ENCODE measurements at regions not wholly inside any gene's neighbourhood (a gene's known extent, or its start where the extent isn't known, plus 50 kb on each side); places are given as distances from the start of the nearest gene placed in this dataset.
A peak's percentile ranks its signal among the peaks of the same experiment; 100 is the strongest.

- DNase-seq, result no peak
Measured at GRCh38 chr3:152156880-152157279, 111.8 kb upstream of the MBNL1 start.

- DNase-seq, result no peak
Measured at GRCh38 chr3:152157337-152157736, 111.4 kb upstream of the MBNL1 start.

GRCh38 chr3:152159328-152159727 lies 109.4 kb upstream of the MBNL1 start:
- no peak for DNase-seq

- DNase-seq, result no peak
Measured at GRCh38 chr3:152160350-152161011, 108.2 kb upstream of the MBNL1 start.

- no peak for DNase-seq
Measured at GRCh38 chr3:152172460-152172859, 96.3 kb upstream of the MBNL1 start.

- DNase-seq, result no peak
Measured at GRCh38 chr3:152173627-152174026, 95.1 kb upstream of the MBNL1 start.

GRCh38 chr3:152174876-152175527 lies 93.7 kb upstream of the MBNL1 start:
- no peak for DNase-seq

- no peak for DNase-seq
Measured at GRCh38 chr3:152175528-152175889, 93.2 kb upstream of the MBNL1 start.

- DNase-seq, result no peak
Measured at GRCh38 chr3:152176241-152176640, 92.5 kb upstream of the MBNL1 start.

GRCh38 chr3:152176998-152177397 lies 91.7 kb upstream of the MBNL1 start:
- no peak for DNase-seq

GRCh38 chr3:152177757-152178156 lies 91.0 kb upstream of the MBNL1 start:
- no peak for DNase-seq

- DNase-seq, result peak; percentile 78
Measured at GRCh38 chr3:152183473-152183872, 85.3 kb upstream of the MBNL1 start.

- DNase-seq, result no peak
Measured at GRCh38 chr3:152184971-152185686, 83.6 kb upstream of the MBNL1 start.

GRCh38 chr3:152185891-152186630 lies 82.7 kb upstream of the MBNL1 start:
- DNase-seq, result no peak

- DNase-seq, result no peak
Measured at GRCh38 chr3:152190636-152191183, 78.0 kb upstream of the MBNL1 start.

- no peak for DNase-seq
Measured at GRCh38 chr3:152192050-152192449, 76.7 kb upstream of the MBNL1 start.

- no peak for DNase-seq
Measured at GRCh38 chr3:152192936-152193672, 75.6 kb upstream of the MBNL1 start.

GRCh38 chr3:152193673-152194267 lies 75.0 kb upstream of the MBNL1 start:
- no peak for DNase-seq

GRCh38 chr3:152195206-152195605 lies 73.5 kb upstream of the MBNL1 start:
- DNase-seq, result no peak

GRCh38 chr3:152196782-152197181 lies 71.9 kb upstream of the MBNL1 start:
- no peak for DNase-seq

GRCh38 chr3:152197451-152197850 lies 71.3 kb upstream of the MBNL1 start:
- no peak for DNase-seq

- DNase-seq, result no peak
Measured at GRCh38 chr3:152197937-152198336, 70.8 kb upstream of the MBNL1 start.

Measured in activated effector memory CD4-positive, alpha-beta T cell treated with anti-CD3 and anti-CD28 coated beads, Interleukin-2, amount 50 U/mL, for 16 hours (primary cell).